AG09309 (cell line): ENCODE measurements at regions not wholly inside any gene's neighbourhood (a gene's known extent, or its start where the extent isn't known, plus 50 kb on each side); places are given as distances from the start of the nearest gene placed in this dataset.
"Not testable (repeated sequence)": the region's sequence is repeated elsewhere in the genome, so short reads cannot be mapped to it uniquely, and the experiment has no call there.

Experiments
- DNase-seq: peaks from one replicate; pipeline ENCODE4 v3.0.0-alpha.2; 2010; ENCODE audit warnings: low read depth
- H3K4me3 ChIP-seq: 2 replicates; pipeline ENCODE4 v1.5.1; 2011; ENCODE audit warnings: mild to moderate bottlenecking, low read depth, low read length, moderate library complexity; ENCODE audit not compliant: control insufficient read depth
- CTCF ChIP-seq: IDR thresholded peaks from 2 replicates; pipeline ENCODE4 v1.5.1; 2011; ENCODE audit warnings: mild to moderate bottlenecking, low read depth, low read length, inconsistent platforms; ENCODE audit not compliant: insufficient read depth, control insufficient read depth; ENCODE audit errors: missing control alignments

GRCh38 chr3:5699313-5699712 is 511.8 kb downstream of the EDEM1 start:
- H3K4me3 ChIP-seq: no peak overlapping the region
- TF ChIP-seq CTCF: no peak
- no peak for DNase-seq

DNA sequence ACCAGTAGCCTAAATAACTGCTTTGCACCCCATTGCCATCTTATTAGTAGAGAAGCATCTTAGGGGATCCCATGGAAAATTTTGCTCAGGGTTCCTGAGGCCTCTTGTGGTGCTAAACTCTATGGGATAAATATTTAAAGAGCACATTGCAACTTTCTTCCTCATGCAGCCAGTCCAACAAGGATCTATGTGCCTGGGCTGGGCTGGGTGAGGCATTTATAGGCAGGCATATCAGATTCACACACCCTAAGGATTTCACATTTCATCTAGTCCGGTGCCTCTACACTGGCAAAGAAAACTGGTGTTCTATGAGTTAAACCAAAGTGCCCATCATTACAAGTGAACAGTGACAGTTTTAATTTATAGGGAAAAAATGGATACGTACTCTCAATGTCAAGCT is 512.3 kb downstream of the EDEM1 start:
- TF ChIP-seq CTCF: no peak
- no peak overlapping the region for H3K4me3 ChIP-seq
- no peak for DNase-seq

- not testable (repeated sequence) for H3K4me3 ChIP-seq, DNase-seq
Measured at GRCh38 chr3:5701005-5701404, 513.5 kb downstream of the EDEM1 start.

DNA sequence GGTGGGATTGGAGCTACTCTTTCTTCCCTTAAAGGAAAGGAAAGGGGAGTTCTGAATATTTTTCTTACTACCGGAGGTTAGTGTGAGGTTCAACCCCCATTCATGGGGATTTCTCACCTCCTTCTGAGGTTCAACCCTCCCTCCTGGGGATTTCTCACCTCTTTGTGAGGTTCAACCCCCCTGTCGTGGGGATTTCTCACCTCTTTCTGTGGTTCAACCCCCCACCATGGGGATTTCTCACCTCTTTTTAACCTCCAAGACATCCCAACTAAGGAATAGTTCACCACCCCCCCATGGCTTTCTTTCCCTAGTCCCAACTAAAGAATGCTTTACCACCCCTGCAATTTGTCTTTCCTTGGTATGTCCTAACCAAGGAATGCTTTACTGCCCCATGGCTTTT is 520.3 kb downstream of the EDEM1 start:
- no peak for TF ChIP-seq CTCF
- no peak for DNase-seq
- H3K4me3 ChIP-seq: no peak overlapping the region

DNA sequence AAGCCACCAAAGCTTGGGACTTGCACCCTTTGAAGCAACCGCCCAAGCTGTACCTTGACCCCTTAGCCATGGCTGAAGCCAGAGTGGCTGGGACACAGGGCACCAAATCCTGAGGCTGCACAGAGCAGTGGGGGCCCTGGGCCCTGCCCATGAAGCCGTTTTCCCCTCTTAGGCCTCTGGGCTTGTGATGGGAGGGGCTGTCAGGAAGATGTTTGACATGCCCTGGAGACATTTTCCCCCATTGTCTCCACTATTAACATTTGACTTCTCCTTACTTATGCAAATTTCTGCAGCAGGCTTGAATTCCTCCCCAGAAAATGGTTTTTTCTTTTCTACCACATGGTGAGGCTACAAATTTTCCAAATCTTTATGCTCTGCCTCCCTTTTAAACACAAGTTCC is 522.2 kb downstream of the EDEM1 start:
- H3K4me3 ChIP-seq: no peak overlapping the region
- no peak for DNase-seq
- no peak for TF ChIP-seq CTCF

- DNase-seq: no peak
- no peak overlapping the region for H3K4me3 ChIP-seq
- TF ChIP-seq CTCF: no peak
Measured at GRCh38 chr3:5710718-5711117, 523.2 kb downstream of the EDEM1 start.

DNA sequence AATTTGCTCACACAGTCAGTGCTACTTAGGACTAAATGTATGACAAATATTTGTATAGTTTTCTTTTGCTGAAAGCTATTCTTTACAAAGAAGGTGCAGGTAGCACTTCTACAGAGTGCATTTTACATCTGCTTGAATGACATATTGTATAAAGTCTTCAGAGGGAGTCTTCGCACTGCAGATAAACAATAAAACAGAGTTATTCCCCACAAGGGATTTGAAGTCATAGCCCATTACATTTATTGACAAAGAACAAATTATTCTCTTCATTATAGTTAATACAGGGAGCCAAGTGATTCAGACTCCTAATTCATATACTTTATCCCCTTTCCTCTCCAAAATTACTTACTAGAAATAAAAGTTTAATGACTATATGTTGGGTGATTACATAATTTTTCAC is 529.7 kb downstream of the EDEM1 start:
- no peak for DNase-seq
- no peak for TF ChIP-seq CTCF

GRCh38 chr3:5719668-5720067 is 532.2 kb downstream of the EDEM1 start:
- DNase-seq, H3K4me3 ChIP-seq: not testable (repeated sequence)

More for the DNA sequence above, 529.7 kb downstream of the EDEM1 start:
- H3K4me3 ChIP-seq: no peak overlapping the region
